ENCODE measurements at regions not wholly inside any gene's neighbourhood (a gene's known extent, or its start where the extent isn't known, plus 50 kb on each side); places are given as distances from the start of the nearest gene placed in this dataset.
A peak's percentile ranks its signal among the peaks of the same experiment; 100 is the strongest.
"Not testable (repeated sequence)": the region's sequence is repeated elsewhere in the genome, so short reads cannot be mapped to it uniquely, and the experiment has no call there.

- peaks cover 2 to 4% of the 10 kb centered on the region in 2 donors for H3K4me1 Mint-ChIP-seq
- H3K9me3 Mint-ChIP-seq, result no peaks in the 10 kb centered on the region
- no peaks in the 10 kb centered on the region for H3K36me3 Mint-ChIP-seq
- H3K27ac Mint-ChIP-seq, result peak overlapping the region in 2 of 6 donors; percentile 33 to 45
- no peak overlapping the region for H3K4me3 Mint-ChIP-seq
- DNase-seq, result no peak
- peaks cover 0 to 3% (median 2%) of the 10 kb centered on the region in 3 donors for H3K27me3 Mint-ChIP-seq (ENCODE audit: low read depth in 3 of 3)
Observed at GRCh38 chr20:50358166-50358565, 152.0 kb upstream of the PTPN1 start.

GRCh38 chr20:50358971-50359370 is 151.2 kb upstream of the PTPN1 start:
- peak overlapping the region in 1 of 6 donors; percentile 45 for H3K27ac Mint-ChIP-seq

GRCh38 chr20:50359607-50360217 is 150.5 kb upstream of the PTPN1 start:
- Mint-ChIP-seq H3K9me3 (no peaks in the 10 kb centered on the region), H3K27ac (peak overlapping the region in 2 of 6 donors; percentile 33 to 49), H3K27me3 (ENCODE audit: low read depth in 3 of 3) (peaks cover 2 to 8% (median 3%) of the 10 kb centered on the region in 3 donors), H3K4me1 (no peaks in the 10 kb centered on the region), H3K4me3 (no peak overlapping the region), H3K36me3 (no peaks in the 10 kb centered on the region)
- DNase-seq, result no peak

More at GRCh38 chr20:50358971-50359370, 151.2 kb upstream of the PTPN1 start:
- Mint-ChIP-seq H3K4me3 (no peak overlapping the region), H3K27me3 (ENCODE audit: low read depth in 3 of 3) (peaks cover 2 to 3% (median 2%) of the 10 kb centered on the region in 3 donors), H3K36me3 (no peaks in the 10 kb centered on the region), H3K9me3 (no peaks in the 10 kb centered on the region), H3K4me1 (no peaks in the 10 kb centered on the region)
- DNase-seq, result no peak

- H3K27ac Mint-ChIP-seq, result no peak overlapping the region
- no peak for DNase-seq
- peaks cover 2 to 8% (median 3%) of the 10 kb centered on the region in 3 donors for H3K27me3 Mint-ChIP-seq (ENCODE audit: low read depth in 3 of 3)
- H3K4me3 Mint-ChIP-seq, result no peak overlapping the region
- H3K4me1 Mint-ChIP-seq, result no peaks in the 10 kb centered on the region
- no peaks in the 10 kb centered on the region for H3K36me3 Mint-ChIP-seq
- H3K9me3 Mint-ChIP-seq, result no peaks in the 10 kb centered on the region
Observed at GRCh38 chr20:50360218-50360672, 149.9 kb upstream of the PTPN1 start.

- H3K4me1 Mint-ChIP-seq, result no peaks in the 10 kb centered on the region
- no peak overlapping the region for H3K27ac Mint-ChIP-seq
- no peaks in the 10 kb centered on the region for H3K9me3 Mint-ChIP-seq
- H3K27me3 Mint-ChIP-seq (ENCODE audit: low read depth in 3 of 3), result peaks cover 2 to 8% (median 2%) of the 10 kb centered on the region in 3 donors
- H3K4me3 Mint-ChIP-seq, result no peak overlapping the region
- no peaks in the 10 kb centered on the region for H3K36me3 Mint-ChIP-seq
- DNase-seq, result no peak
Observed at GRCh38 chr20:50360921-50361320, 149.3 kb upstream of the PTPN1 start.

GRCh38 chr20:50362177-50362576 is 148.0 kb upstream of the PTPN1 start:
- DNase-seq; H3K4me1 Mint-ChIP-seq; H3K4me3 Mint-ChIP-seq; H3K27ac Mint-ChIP-seq; H3K27me3 Mint-ChIP-seq (ENCODE audit: low read depth in 3 of 3); H3K36me3 Mint-ChIP-seq; H3K9me3 Mint-ChIP-seq: not testable (repeated sequence)

- H3K4me1 Mint-ChIP-seq, result peaks cover 4 to 11% of the 10 kb centered on the region in 2 donors
- no peak overlapping the region for H3K27ac Mint-ChIP-seq
- no peaks in the 10 kb centered on the region for H3K36me3 Mint-ChIP-seq
- no peak overlapping the region for H3K4me3 Mint-ChIP-seq
- no peak for DNase-seq
- H3K27me3 Mint-ChIP-seq (ENCODE audit: low read depth in 3 of 3), result peaks cover 2 to 9% (median 3%) of the 10 kb centered on the region in 3 donors
- no peaks in the 10 kb centered on the region for H3K9me3 Mint-ChIP-seq
Observed at GRCh38 chr20:50363027-50363426, 147.2 kb upstream of the PTPN1 start.

- Mint-ChIP-seq H3K9me3 (no peaks in the 10 kb centered on the region), H3K36me3 (no peaks in the 10 kb centered on the region), H3K4me3 (no peak overlapping the region), H3K27me3 (ENCODE audit: low read depth in 3 of 3) (peaks cover 1 to 11% (median 3%) of the 10 kb centered on the region in 3 donors), H3K27ac (peak overlapping the region in 1 of 6 donors; percentile 55), H3K4me1 (peaks cover 4 to 11% of the 10 kb centered on the region in 2 donors)
- no peak for DNase-seq
Observed at GRCh38 chr20:50363479-50363878, 146.7 kb upstream of the PTPN1 start.

GRCh38 chr20:50364542-50364941 is 145.6 kb upstream of the PTPN1 start:
- DNase-seq, result no peak
- peaks cover 1 to 11% (median 7%) of the 10 kb centered on the region in 3 donors for H3K27me3 Mint-ChIP-seq (ENCODE audit: low read depth in 3 of 3)
- H3K9me3 Mint-ChIP-seq, result no peaks in the 10 kb centered on the region
- no peak overlapping the region for H3K4me3 Mint-ChIP-seq
- H3K27ac Mint-ChIP-seq, result no peak overlapping the region
- H3K4me1 Mint-ChIP-seq, result peaks cover 4 to 11% of the 10 kb centered on the region in 2 donors
- no peaks in the 10 kb centered on the region for H3K36me3 Mint-ChIP-seq

- peaks cover 4 to 11% of the 10 kb centered on the region in 2 donors for H3K4me1 Mint-ChIP-seq
- H3K27ac Mint-ChIP-seq, result peak overlapping the region in 2 of 6 donors; percentile 46 to 54
- H3K36me3 Mint-ChIP-seq, result no peaks in the 10 kb centered on the region
- peak overlapping the region in 1 of 5 donors; percentile 54 for H3K4me3 Mint-ChIP-seq
- H3K27me3 Mint-ChIP-seq (ENCODE audit: low read depth in 3 of 3), result peaks cover 1 to 14% (median 9%) of the 10 kb centered on the region in 3 donors
- H3K9me3 Mint-ChIP-seq, result no peaks in the 10 kb centered on the region
- DNase-seq, result no peak
Observed at GRCh38 chr20:50366270-50367103, 143.7 kb upstream of the PTPN1 start.

GRCh38 chr20:50367104-50367674 is 143.0 kb upstream of the PTPN1 start:
- no peak overlapping the region for H3K4me3 Mint-ChIP-seq
- no peaks in the 10 kb centered on the region for H3K36me3 Mint-ChIP-seq
- H3K9me3 Mint-ChIP-seq, result no peaks in the 10 kb centered on the region
- peaks cover 5 to 14% (median 9%) of the 10 kb centered on the region in 3 donors for H3K27me3 Mint-ChIP-seq (ENCODE audit: low read depth in 3 of 3)
- H3K27ac Mint-ChIP-seq, result no peak overlapping the region
- DNase-seq, result no peak
- peaks cover 4 to 11% of the 10 kb centered on the region in 2 donors for H3K4me1 Mint-ChIP-seq

- H3K9me3 Mint-ChIP-seq, result no peaks in the 10 kb centered on the region
- H3K36me3 Mint-ChIP-seq, result no peaks in the 10 kb centered on the region
- H3K4me3 Mint-ChIP-seq, result no peak overlapping the region
- peaks cover 4 to 11% of the 10 kb centered on the region in 2 donors for H3K4me1 Mint-ChIP-seq
- H3K27ac Mint-ChIP-seq, result no peak overlapping the region
- peaks cover 9 to 15% (median 11%) of the 10 kb centered on the region in 3 donors for H3K27me3 Mint-ChIP-seq (ENCODE audit: low read depth in 3 of 3)
- no peak for DNase-seq
Observed at GRCh38 chr20:50367739-50368375, 142.3 kb upstream of the PTPN1 start.

- Mint-ChIP-seq H3K9me3 (no peaks in the 10 kb centered on the region), H3K4me3 (no peak overlapping the region), H3K4me1 (peaks cover 4 to 11% of the 10 kb centered on the region in 2 donors), H3K27ac (no peak overlapping the region), H3K36me3 (no peaks in the 10 kb centered on the region), H3K27me3 (ENCODE audit: low read depth in 3 of 3) (peaks cover 11 to 18% (median 12%) of the 10 kb centered on the region in 3 donors)
- no peak for DNase-seq
Observed at GRCh38 chr20:50368386-50368785, 141.8 kb upstream of the PTPN1 start.

Data from immature natural killer cell (primary cell).